GM21786 (cell line): ENCODE measurements at regions not wholly inside any gene's neighbourhood (a gene's known extent, or its start where the extent isn't known, plus 50 kb on each side); places are given as distances from the start of the nearest gene placed in this dataset.
"Not testable (repeated sequence)": the region's sequence is repeated elsewhere in the genome, so short reads cannot be mapped to it uniquely, and the experiment has no call there.

Experiments
- ATAC-seq: cut with Tn5 transposase; IDR thresholded peaks from one replicate; pipeline ENCODE4 v1.9.1; 2021; ENCODE audit not compliant: unreplicated experiment

- no peak for ATAC-seq
These were observed 152.1 kb upstream of the SEMA3C start for GRCh38 chr7:81070956-81071355.

GRCh38 chr7:81066797-81067196, 147.9 kb upstream of the SEMA3C start:
- ATAC-seq, result no peak

GRCh38 chr7:81064426-81064825, 145.6 kb upstream of the SEMA3C start:
- ATAC-seq, result no peak

GRCh38 chr7:81062755-81063154, 143.9 kb upstream of the SEMA3C start:
- ATAC-seq, result no peak

- ATAC-seq, result not testable (repeated sequence)
These were observed 138.6 kb upstream of the SEMA3C start for GRCh38 chr7:81057469-81057868.

- no peak for ATAC-seq
These were observed 134.8 kb upstream of the SEMA3C start for GRCh38 chr7:81053623-81054022.

GRCh38 chr7:81051811-81052413, 133.1 kb upstream of the SEMA3C start:
- ATAC-seq, result no peak

- ATAC-seq, result no peak
These were observed 126.7 kb upstream of the SEMA3C start for GRCh38 chr7:81045491-81046030.

GRCh38 chr7:81042646-81043045, 123.8 kb upstream of the SEMA3C start:
- not testable (repeated sequence) for ATAC-seq

- ATAC-seq, result no peak
These were observed 121.6 kb upstream of the SEMA3C start for GRCh38 chr7:81040496-81040895.

GRCh38 chr7:81036871-81037270, 118.0 kb upstream of the SEMA3C start:
- ATAC-seq, result no peak

GRCh38 chr7:81036057-81036456, 117.2 kb upstream of the SEMA3C start:
- no peak for ATAC-seq

- no peak for ATAC-seq
These were observed 113.1 kb upstream of the SEMA3C start for GRCh38 chr7:81031996-81032395.

- no peak for ATAC-seq
These were observed 112.4 kb upstream of the SEMA3C start for GRCh38 chr7:81031243-81031642.

- no peak for ATAC-seq
These were observed 111.6 kb upstream of the SEMA3C start for GRCh38 chr7:81030472-81030871.

GRCh38 chr7:81029511-81029910, 110.7 kb upstream of the SEMA3C start:
- no peak for ATAC-seq

- no peak for ATAC-seq
These were observed 106.5 kb upstream of the SEMA3C start for GRCh38 chr7:81025360-81025759.

- ATAC-seq, result no peak
These were observed 96.1 kb upstream of the SEMA3C start for GRCh38 chr7:81014908-81015307.

- no peak for ATAC-seq
These were observed 95.4 kb upstream of the SEMA3C start for GRCh38 chr7:81014266-81014665.

GRCh38 chr7:81013083-81013817, 94.4 kb upstream of the SEMA3C start:
- no peak for ATAC-seq

- ATAC-seq, result no peak
These were observed 90.0 kb upstream of the SEMA3C start for GRCh38 chr7:81008901-81009300.

GRCh38 chr7:81007051-81007450, 88.2 kb upstream of the SEMA3C start:
- ATAC-seq, result no peak
